Ureter (tissue), 1 donor: ENCODE measurements at regions not wholly inside any gene's neighbourhood (a gene's known extent, or its start where the extent isn't known, plus 50 kb on each side); places are given as distances from the start of the nearest gene placed in this dataset.
"Not testable (repeated sequence)": the region's sequence is repeated elsewhere in the genome, so short reads cannot be mapped to it uniquely, and the experiment has no call there.

ENCODE experiments used
- DNase-seq: peaks from one replicate; pipeline ENCODE4 v3.0.0-alpha.2; 2020; ENCODE audit warnings: low spot score
- donor health status: DM: yes; HTN: yes; CAD: no.

GRCh38 chr9:100714372-100715099 lies 136.7 kb downstream of the CAVIN4 start:
- peak; percentile 66 for DNase-seq

- no peak for DNase-seq
Observed at GRCh38 chr9:100715100-100715380, 137.2 kb downstream of the CAVIN4 start.

GRCh38 chr9:100718717-100719116 lies 140.8 kb downstream of the CAVIN4 start:
- no peak for DNase-seq

- no peak for DNase-seq
Observed at GRCh38 chr9:100720922-100721321, 143.0 kb downstream of the CAVIN4 start.

GRCh38 chr9:100724886-100725285 lies 147.0 kb downstream of the CAVIN4 start:
- no peak for DNase-seq

GRCh38 chr9:100725371-100725770 lies 147.5 kb downstream of the CAVIN4 start:
- DNase-seq, result no peak

- DNase-seq, result no peak
Observed at GRCh38 chr9:100729336-100729895, 151.5 kb downstream of the CAVIN4 start.

GRCh38 chr9:100730086-100730485 lies 152.2 kb downstream of the CAVIN4 start:
- no peak for DNase-seq

GRCh38 chr9:100731038-100731556 lies 153.2 kb downstream of the CAVIN4 start:
- DNase-seq, result no peak

- DNase-seq, result no peak
Observed at GRCh38 chr9:100731557-100731956, 153.7 kb downstream of the CAVIN4 start.

- DNase-seq, result no peak
Observed at GRCh38 chr9:100739208-100739607, 161.3 kb downstream of the CAVIN4 start.

- DNase-seq, result peak; percentile 87
Observed at GRCh38 chr9:100739666-100740065, 161.8 kb downstream of the CAVIN4 start.

- not testable (repeated sequence) for DNase-seq
Observed at GRCh38 chr9:100748930-100749329, 171.1 kb downstream of the CAVIN4 start.

- no peak for DNase-seq
Observed at GRCh38 chr9:100756217-100756616, 178.3 kb downstream of the CAVIN4 start.

- no peak for DNase-seq
Observed at GRCh38 chr9:100759215-100759614, 181.3 kb downstream of the CAVIN4 start.

- no peak for DNase-seq
Observed at GRCh38 chr9:100761276-100761802, 183.5 kb downstream of the CAVIN4 start.

- DNase-seq, result no peak
Observed at GRCh38 chr9:100774326-100774725, 196.4 kb downstream of the CAVIN4 start.

GRCh38 chr9:100774962-100775361 lies 197.1 kb downstream of the CAVIN4 start:
- no peak for DNase-seq

GRCh38 chr9:100775912-100776311 lies 198.0 kb downstream of the CAVIN4 start:
- DNase-seq, result no peak

- DNase-seq, result no peak
Observed at GRCh38 chr9:100784755-100785154, 206.9 kb downstream of the CAVIN4 start.

GRCh38 chr9:100785946-100786345 lies 208.1 kb downstream of the CAVIN4 start:
- no peak for DNase-seq

- DNase-seq, result no peak
Observed at GRCh38 chr9:100794738-100795269, 216.9 kb downstream of the CAVIN4 start.

GRCh38 chr9:100803956-100804355 lies 224.6 kb upstream of the PLPPR1 start:
- DNase-seq, result no peak
